ENCODE measurements at regions not wholly inside any gene's neighbourhood (a gene's known extent, or its start where the extent isn't known, plus 50 kb on each side); places are given as distances from the start of the nearest gene placed in this dataset.

- TF ChIP-seq CTCF (conservative IDR thresholded peaks at IDR 0.05; ENCODE audit: low read depth, low read length): no peak
- no peak overlapping the region for H3K4me3 ChIP-seq (ENCODE audit: low read length)
- DNase-seq (ENCODE audit: low read depth): no peak
These were observed 149.8 kb downstream of the OSR1 start for GRCh38 chr2:19208479-19209199.

- H3K4me3 ChIP-seq (ENCODE audit: low read length): no peak overlapping the region
- no peak for TF ChIP-seq CTCF (conservative IDR thresholded peaks at IDR 0.05; ENCODE audit: low read depth, low read length)
- DNase-seq (ENCODE audit: low read depth): no peak
These were observed 151.0 kb downstream of the OSR1 start for GRCh38 chr2:19207452-19207851.

GRCh38 chr2:19205983-19206533 is 152.4 kb downstream of the OSR1 start:
- no peak for TF ChIP-seq CTCF (conservative IDR thresholded peaks at IDR 0.05; ENCODE audit: low read depth, low read length)
- no peak for DNase-seq (ENCODE audit: low read depth)
- no peak overlapping the region for H3K4me3 ChIP-seq (ENCODE audit: low read length)

- no peak for DNase-seq (ENCODE audit: low read depth)
- no peak for TF ChIP-seq CTCF (conservative IDR thresholded peaks at IDR 0.05; ENCODE audit: low read depth, low read length)
- H3K4me3 ChIP-seq (ENCODE audit: low read length): no peak overlapping the region
These were observed 154.6 kb downstream of the OSR1 start for GRCh38 chr2:19203866-19204265.

GRCh38 chr2:19201911-19202462 is 156.4 kb downstream of the OSR1 start:
- no peak for DNase-seq (ENCODE audit: low read depth)
- no peak overlapping the region for H3K4me3 ChIP-seq (ENCODE audit: low read length)
- TF ChIP-seq CTCF (conservative IDR thresholded peaks at IDR 0.05; ENCODE audit: low read depth, low read length): no peak

GRCh38 chr2:19198381-19198780 is 160.0 kb downstream of the OSR1 start:
- DNase-seq (ENCODE audit: low read depth): no peak
- no peak overlapping the region for H3K4me3 ChIP-seq (ENCODE audit: low read length)

More at GRCh38 chr2:19198381-19198780, 160.0 kb downstream of the OSR1 start:
- TF ChIP-seq CTCF (conservative IDR thresholded peaks at IDR 0.05; ENCODE audit: low read depth, low read length): no peak

Measured in retinal pigment epithelial cell (primary cell).